ENCODE measurements at regions not wholly inside any gene's neighbourhood (a gene's known extent, or its start where the extent isn't known, plus 50 kb on each side); places are given as distances from the start of the nearest gene placed in this dataset.
A peak's percentile ranks its signal among the peaks of the same experiment; 100 is the strongest.
"Not testable (repeated sequence)": the region's sequence is repeated elsewhere in the genome, so short reads cannot be mapped to it uniquely, and the experiment has no call there.

GRCh38 chr12:92418381-92418780, 272.7 kb upstream of the BTG1 start:
- DNase-seq = no peak

GRCh38 chr12:92417373-92417772, 271.7 kb upstream of the BTG1 start:
- no peak for DNase-seq

- no peak for DNase-seq
Observed at GRCh38 chr12:92416385-92416812, 270.8 kb upstream of the BTG1 start.

- DNase-seq = no peak
Observed at GRCh38 chr12:92414170-92415070, 268.8 kb upstream of the BTG1 start.

DNA sequence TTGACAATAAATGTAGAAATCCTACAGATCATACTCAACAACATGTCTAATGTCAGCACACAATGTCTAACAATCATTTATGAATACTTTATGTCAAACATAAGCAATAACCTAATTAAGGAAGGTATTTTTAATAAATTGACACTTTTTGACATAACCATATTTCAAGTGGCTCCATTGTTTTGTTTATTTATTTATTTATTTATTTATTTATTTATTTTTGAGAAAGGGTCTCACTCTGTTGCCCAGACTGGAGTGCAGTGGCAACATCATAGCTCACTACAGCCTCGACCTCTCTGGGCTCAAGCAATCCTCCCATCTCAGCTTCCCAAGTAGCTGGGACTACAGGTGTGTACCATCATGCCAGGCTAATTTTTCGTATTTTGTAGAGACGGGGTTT, 267.6 kb upstream of the BTG1 start:
- no peak for DNase-seq

DNA sequence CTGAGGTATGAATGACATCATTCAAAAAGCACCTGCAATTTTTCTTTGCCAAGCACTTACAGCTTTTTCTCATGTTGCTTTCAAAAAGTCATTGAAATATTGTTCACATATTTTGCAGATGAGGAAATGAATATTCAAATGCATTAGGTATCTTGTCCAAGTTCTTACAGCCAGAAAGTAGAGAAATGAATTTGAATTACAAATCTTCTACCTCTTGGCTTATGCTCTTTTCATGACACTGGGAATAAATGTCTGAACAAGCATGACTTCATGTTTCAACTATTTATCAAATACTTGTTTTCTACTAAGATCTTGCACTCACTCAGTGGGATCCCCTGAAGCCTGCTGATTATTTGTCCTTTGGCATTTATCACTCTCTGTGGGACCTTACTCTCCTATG, 267.2 kb upstream of the BTG1 start:
- no peak for DNase-seq

- DNase-seq = no peak
Observed at GRCh38 chr12:92411687-92412086, 266.0 kb upstream of the BTG1 start.

DNA sequence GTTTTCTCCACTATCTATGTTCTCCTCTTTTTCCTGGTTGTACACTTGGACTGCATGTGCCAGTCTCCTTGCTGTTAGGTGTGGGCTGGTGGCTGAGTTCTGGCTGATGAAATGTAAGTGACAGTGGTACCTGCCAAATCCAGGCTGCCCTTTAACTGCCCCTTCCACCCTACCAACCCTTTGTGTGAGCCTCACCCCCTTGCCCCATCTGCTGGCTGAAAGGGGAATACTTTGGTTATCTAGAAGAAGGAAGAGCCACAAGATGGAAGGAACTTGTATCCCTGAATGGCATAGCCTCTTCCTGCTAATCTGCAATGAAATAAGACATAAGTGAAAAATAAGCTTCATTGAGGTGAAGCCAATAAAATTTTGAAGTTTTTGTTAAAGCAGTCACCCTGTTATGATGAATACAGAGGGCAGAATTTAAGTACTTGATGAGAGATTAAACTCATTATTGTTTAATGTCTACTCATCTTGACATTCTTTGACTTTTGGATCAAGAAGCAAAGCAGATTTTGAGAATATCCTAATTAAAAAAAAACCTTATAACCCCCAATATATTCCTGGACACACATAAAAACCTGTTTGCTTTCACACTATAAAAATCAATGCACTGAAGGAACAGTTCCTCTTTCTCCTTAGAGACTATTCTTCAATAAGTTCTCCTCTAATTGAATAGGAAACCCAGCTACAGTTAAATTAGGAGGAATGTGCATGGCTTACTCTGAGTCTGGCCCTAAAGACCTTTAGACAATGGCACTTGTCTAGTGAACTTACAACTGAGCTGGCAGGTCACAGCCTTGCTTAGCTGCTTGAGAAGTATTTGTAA, 262.6 kb upstream of the BTG1 start:
- DNase-seq = peak; percentile 17

DNA sequence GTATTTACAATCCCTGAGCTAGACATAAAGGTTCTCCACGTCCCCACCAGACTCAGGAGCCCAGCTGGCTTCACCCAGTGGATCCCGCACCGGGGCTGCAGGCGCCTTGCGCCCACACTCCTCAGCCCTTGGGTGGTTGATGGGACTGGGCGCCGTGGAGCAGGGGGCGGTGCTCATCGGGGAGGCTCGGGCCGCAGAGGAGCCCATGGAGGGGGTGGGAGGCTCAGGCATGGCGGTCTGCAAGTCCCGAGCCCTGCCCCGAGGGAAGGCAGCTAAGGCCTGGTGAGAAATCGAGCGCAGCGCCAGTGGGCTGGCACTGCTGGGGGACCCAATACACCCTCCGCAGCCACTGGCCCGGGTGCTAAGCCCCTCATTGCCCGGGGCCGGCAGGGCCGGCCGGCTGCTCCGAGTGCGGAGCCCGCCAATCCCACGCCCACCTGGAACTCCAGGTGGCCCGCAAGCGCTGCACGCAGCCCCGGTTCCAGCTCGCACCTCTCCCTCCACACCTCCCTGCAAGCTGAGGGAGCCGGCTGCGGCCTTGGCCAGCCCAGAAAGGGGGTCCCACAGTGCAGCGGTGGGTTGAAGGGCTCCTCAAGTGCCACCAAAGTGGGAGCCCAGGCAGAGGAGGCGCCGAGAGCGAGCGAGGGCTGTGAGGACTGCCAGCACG, 260.9 kb upstream of the BTG1 start:
- DNase-seq = not testable (repeated sequence)

DNA sequence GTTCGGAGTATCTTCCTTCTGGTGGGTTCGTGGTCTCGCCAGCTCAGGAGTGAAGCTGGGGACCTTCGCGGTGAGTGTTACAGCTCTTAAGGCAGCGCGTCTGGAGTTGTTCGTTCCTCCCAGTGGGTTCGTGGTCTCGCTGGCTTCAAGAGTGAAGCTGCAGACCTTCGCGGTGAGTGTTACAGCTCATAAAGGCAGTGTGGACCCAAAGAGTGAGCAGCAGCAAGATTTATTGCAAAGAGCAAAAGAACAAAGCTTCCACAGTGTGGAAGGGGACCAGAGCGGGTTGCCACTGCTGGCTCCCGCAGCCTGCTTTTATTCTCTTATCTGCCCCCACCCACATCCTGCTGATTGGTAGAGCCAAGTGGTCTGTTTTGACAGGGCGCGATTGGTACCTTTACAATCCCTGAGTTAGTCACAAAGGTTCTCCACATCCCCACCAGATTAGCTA, 260.2 kb upstream of the BTG1 start:
- not testable (repeated sequence) for DNase-seq

DNA sequence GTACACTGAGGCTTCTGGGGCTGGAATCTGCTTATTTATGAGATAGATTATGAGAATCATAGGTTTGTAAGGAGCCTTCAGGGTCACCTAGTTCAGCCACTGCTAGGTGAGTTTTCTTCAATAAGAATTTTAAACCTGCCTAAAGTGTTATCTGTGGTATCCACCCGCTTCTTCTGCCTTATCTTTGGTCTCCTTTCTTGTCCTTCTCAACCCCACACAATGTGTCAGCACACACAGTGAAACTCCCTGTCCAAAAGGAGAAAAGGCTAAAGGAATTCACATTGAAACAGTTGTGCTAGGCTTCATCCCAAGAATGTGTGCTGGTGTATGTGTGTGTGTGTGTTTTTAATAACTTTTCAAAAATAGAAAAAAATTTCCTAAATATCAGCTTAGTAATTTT, 259.3 kb upstream of the BTG1 start:
- DNase-seq = no peak

GRCh38 chr12:92404259-92404894, 258.7 kb upstream of the BTG1 start:
- DNase-seq = no peak

- DNase-seq = no peak
Observed at GRCh38 chr12:92403210-92404175, 257.8 kb upstream of the BTG1 start.

DNA sequence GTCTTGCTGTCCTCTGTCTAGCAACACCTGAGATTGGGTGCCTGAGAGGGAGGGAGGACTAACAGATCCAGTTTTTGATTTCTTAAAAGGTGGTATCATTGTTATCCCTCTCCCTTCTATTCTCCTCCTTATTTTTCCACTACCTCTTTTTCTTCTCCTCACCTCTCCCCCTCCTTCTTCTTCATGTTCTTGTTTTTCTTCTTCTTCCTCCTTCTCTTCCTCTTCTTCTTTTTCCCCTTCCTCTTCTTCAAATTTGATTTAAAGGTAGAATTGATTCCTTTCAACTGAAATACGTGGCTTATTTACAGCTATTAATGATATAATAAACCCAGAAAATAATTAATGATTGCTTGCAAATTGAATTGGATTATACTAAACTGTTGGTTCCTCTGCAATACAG, 256.8 kb upstream of the BTG1 start:
- DNase-seq = no peak

GRCh38 chr12:92400006-92400405, 254.4 kb upstream of the BTG1 start:
- DNase-seq = no peak

GRCh38 chr12:92398565-92399309, 253.1 kb upstream of the BTG1 start:
- no peak for DNase-seq

DNA sequence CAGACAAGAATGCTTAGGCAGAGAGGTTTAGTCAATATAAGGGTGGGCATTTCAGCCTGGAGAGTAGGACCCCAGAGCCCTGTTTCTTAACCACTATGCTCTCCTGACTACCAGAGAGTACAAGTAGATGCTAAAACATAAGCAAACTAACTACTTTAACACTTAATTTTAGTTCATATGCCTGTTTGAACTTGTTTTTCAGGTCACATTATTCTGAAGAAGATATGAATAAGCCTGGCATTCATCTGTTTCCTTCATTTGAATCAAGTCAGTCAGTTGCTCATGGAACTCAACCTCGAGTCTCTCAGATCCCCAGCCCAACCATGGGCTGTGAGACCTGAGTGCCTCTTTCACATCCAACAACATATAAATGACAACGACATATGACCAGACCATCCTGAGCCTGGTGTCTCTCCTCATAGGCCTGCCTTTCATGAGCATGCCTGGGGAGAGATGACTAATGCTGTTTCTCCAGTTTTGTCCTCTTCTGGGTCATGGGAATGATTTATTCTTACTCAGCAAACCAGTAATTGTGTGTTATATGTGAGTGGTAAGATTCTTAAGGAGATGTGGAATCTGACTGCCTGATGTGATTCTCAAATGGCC, 251.1 kb upstream of the BTG1 start:
- no peak for DNase-seq

GRCh38 chr12:92395322-92395721, 249.7 kb upstream of the BTG1 start:
- DNase-seq = no peak

DNA sequence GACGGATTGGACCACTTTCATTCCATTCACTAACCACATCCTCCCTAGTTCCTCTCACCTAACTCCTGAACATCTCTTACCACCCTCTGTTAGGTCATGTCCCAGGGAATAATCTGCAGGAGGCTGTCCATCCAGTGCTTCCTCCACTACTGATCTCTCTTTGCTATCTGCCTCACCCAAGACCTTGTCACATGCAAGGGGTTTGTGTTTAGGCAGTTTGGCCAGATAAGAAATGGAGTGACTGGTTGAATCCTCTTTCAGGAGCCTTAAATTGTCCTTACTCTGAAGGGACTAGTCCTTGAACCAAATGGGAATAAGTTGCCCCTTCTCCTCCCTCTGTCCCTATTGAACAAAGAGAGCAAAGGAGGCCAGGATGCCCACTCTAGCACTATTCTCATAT, 249.2 kb upstream of the BTG1 start:
- no peak for DNase-seq

- no peak for DNase-seq
Observed at GRCh38 chr12:92393504-92393903, 247.9 kb upstream of the BTG1 start.

Data from NCI-H1092 treated with DMSO at 0.1 percent for 48 hours (cell line).